ENCODE measurements at regions not wholly inside any gene's neighbourhood (a gene's known extent, or its start where the extent isn't known, plus 50 kb on each side); places are given as distances from the start of the nearest gene placed in this dataset.
"Not testable (repeated sequence)": the region's sequence is repeated elsewhere in the genome, so short reads cannot be mapped to it uniquely, and the experiment has no call there.

GRCh38 chr17:45601013-45601412 is 110.5 kb upstream of the PLEKHM1 start:
- TF ChIP-seq EZH2phosphoT487 (IDR thresholded peaks at IDR 0.05; ENCODE audit: low read depth, severe bottlenecking, unreplicated experiment): not testable (repeated sequence)
- TF ChIP-seq, protein P1, sequence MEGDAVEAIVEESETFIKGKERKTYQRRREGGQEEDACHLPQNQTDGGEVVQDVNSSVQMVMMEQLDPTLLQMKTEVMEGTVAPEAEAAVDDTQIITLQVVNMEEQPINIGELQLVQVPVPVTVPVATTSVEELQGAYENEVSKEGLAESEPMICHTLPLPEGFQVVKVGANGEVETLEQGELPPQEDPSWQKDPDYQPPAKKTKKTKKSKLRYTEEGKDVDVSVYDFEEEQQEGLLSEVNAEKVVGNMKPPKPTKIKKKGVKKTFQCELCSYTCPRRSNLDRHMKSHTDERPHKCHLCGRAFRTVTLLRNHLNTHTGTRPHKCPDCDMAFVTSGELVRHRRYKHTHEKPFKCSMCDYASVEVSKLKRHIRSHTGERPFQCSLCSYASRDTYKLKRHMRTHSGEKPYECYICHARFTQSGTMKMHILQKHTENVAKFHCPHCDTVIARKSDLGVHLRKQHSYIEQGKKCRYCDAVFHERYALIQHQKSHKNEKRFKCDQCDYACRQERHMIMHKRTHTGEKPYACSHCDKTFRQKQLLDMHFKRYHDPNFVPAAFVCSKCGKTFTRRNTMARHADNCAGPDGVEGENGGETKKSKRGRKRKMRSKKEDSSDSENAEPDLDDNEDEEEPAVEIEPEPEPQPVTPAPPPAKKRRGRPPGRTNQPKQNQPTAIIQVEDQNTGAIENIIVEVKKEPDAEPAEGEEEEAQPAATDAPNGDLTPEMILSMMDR (IDR thresholded peaks at IDR 0.05; ENCODE audit: poor library complexity): not testable (repeated sequence)
